HCT116 (cell line): ENCODE measurements at regions not wholly inside any gene's neighbourhood (a gene's known extent, or its start where the extent isn't known, plus 50 kb on each side); places are given as distances from the start of the nearest gene placed in this dataset.

Source experiments
- ATAC-seq: fragments of 200-7000 bp; cut with Tn5 transposase; 2 replicates; pipeline ENCODE4 v1.9.1; 2020; ENCODE audit warnings: mild to moderate bottlenecking, moderate library complexity
- BruUV-seq: library from RNA; stranded (reverse); fragments of 400-500 nt; replicated peaks from 2 replicates; lab custom pipeline; 2021; lab: Mats Ljungman, UMichigan
- CTCF ChIA-PET: fragments of 300-600 bp; sonication (Branson Sonifier 250); formaldehyde crosslinking; loops from one replicate; lab custom pipeline; 2021; ENCODE audit warnings: antibody characterized with exemption; lab: Charles Lee
- POLR2A ChIA-PET: fragments of 300-600, 350-600 bp; sonication (Branson Sonifier 250); formaldehyde crosslinking; loops from one replicate; lab custom pipeline; 2021; ENCODE audit warnings: antibody characterized with exemption; lab: Charles Lee
- RAD21 ChIA-PET, 2 experiments: fragments of 300-600 bp; sonication (Branson Sonifier 250); formaldehyde crosslinking; loops; one replicate each; lab custom pipeline; 2023; ENCODE audit warnings: low total read pairs in 2 of 2; ENCODE audit not compliant: uncharacterized antibody in 2 of 2, unreplicated experiment in 2 of 2, low non-redundant PET in 1 of 2; lab: Charles Lee
- DNase-seq: peaks from one replicate; pipeline ENCODE4 v3.0.0-alpha.2; 2010; ENCODE audit warnings: low read depth, low spot score
- H2AFZ ChIP-seq: fragments of 200-600 bp; shearing (Covaris generic), sonication (generic); 2 replicates; pipeline ENCODE4 v1.6.1; 2017; ENCODE audit warnings: low read depth, mixed run types, mixed read lengths, antibody characterized with exemption, low read length; ENCODE audit not compliant: poor library complexity, severe bottlenecking
- H3K27ac ChIP-seq: 2 replicates; pipeline ENCODE4 v1.5.1; 2012; ENCODE audit warnings: low read depth, low read length
- H3K27me3 ChIP-seq: fragments of 200-600 bp; sonication (generic); 2 replicates; pipeline ENCODE4 v1.6.1; 2016; ENCODE audit warnings: mixed run types, low read length, mixed read lengths; ENCODE audit not compliant: insufficient read depth
- H3K36me3 ChIP-seq, 2 experiments: fragments of 200-500 bp in 1 of 2; fragments of 200-600 bp in 1 of 2; sonication (Bioruptor generic) in 1 of 2; sonication (generic) in 1 of 2; 2 replicates each; pipeline versions ENCODE4 v1.5.1 to v1.6.1; 2014 to 2016; ENCODE audit warnings: low read length in 2 of 2, inconsistent platforms in 1 of 2, mixed read lengths in 1 of 2, mixed run types in 1 of 2; ENCODE audit not compliant: insufficient read depth in 2 of 2, control insufficient read depth in 1 of 2
- H3K4me1 ChIP-seq, 2 experiments: fragments of 200-600 bp in 1 of 2; sonication (generic) in 1 of 2; 2 replicates each; pipeline versions ENCODE4 v1.5.1 to v1.6.1; 2012 to 2017; ENCODE audit warnings: low read length in 2 of 2, inconsistent platforms in 1 of 2, mild to moderate bottlenecking in 1 of 2, mixed read lengths in 1 of 2, mixed run types in 1 of 2, moderate library complexity in 1 of 2; ENCODE audit not compliant: insufficient read depth in 2 of 2, control insufficient read depth in 1 of 2
- H3K4me2 ChIP-seq: fragments of 200-600 bp; sonication (generic); 2 replicates; pipeline ENCODE4 v1.6.1; 2017; ENCODE audit warnings: mixed run types, low read length, mixed read lengths
- H3K4me3 ChIP-seq, 2 experiments: fragments of 200-600 bp in 1 of 2; sonication (generic) in 1 of 2; replicated peaks in 1 of 2; 2 replicates each; pipeline ENCODE4 v1.5.1; 2011 to 2016; ENCODE audit warnings: low read length in 2 of 2, control low read depth in 1 of 2, low read depth in 1 of 2, mild to moderate bottlenecking in 1 of 2, mixed read lengths in 1 of 2, mixed run types in 1 of 2
- H3K79me2 ChIP-seq: fragments of 200-600 bp; sonication (generic); 2 replicates; pipeline ENCODE4 v1.6.1; 2017; ENCODE audit warnings: mild to moderate bottlenecking, mixed run types, low read length, moderate library complexity, mixed read lengths; ENCODE audit not compliant: insufficient read depth
- H3K9ac ChIP-seq: fragments of 200-600 bp; sonication (generic); 2 replicates; pipeline ENCODE4 v1.6.1; 2016; ENCODE audit warnings: low read length, mixed read lengths
- H3K9me2 ChIP-seq: fragments of 200-600 bp; sonication (generic), shearing (Covaris generic); 2 replicates; pipeline ENCODE4 v1.6.1; 2017; ENCODE audit warnings: mixed run types, mild to moderate bottlenecking, moderate library complexity; ENCODE audit not compliant: insufficient read depth
- H3K9me3 ChIP-seq, 2 experiments: fragments of 200-500 bp in 1 of 2; fragments of 200-600 bp in 1 of 2; sonication (Bioruptor generic) in 1 of 2; sonication (generic) in 1 of 2; 2 replicates each; pipeline ENCODE4 v1.6.1; 2014 to 2017; ENCODE audit warnings: low read length in 2 of 2, mixed read lengths in 2 of 2, inconsistent platforms in 1 of 2, low read depth in 1 of 2, mild to moderate bottlenecking in 1 of 2, mixed run types in 1 of 2, moderate library complexity in 1 of 2; ENCODE audit not compliant: control insufficient read depth in 1 of 2, insufficient read depth in 1 of 2
- H4K20me1 ChIP-seq: fragments of 200-600 bp; sonication (generic), shearing (Covaris generic); 2 replicates; pipeline ENCODE4 v1.6.1; 2017; ENCODE audit warnings: mixed run types, mild to moderate bottlenecking, moderate library complexity; ENCODE audit not compliant: insufficient read depth
- EZH2 ChIP-seq: fragments of 200-600 bp; sonication (generic); IDR thresholded peaks from 2 replicates; pipeline ENCODE4 v1.6.1; 2017; ENCODE audit warnings: antibody characterized with exemption, mixed run types
- JUND ChIP-seq: IDR thresholded peaks from 2 replicates; pipeline ENCODE4 v1.6.1; 2012
- POLR2AphosphoS5 ChIP-seq: IDR thresholded peaks from 2 replicates; pipeline ENCODE4 v1.6.1; 2011; ENCODE audit warnings: mild to moderate bottlenecking, low read depth, low read length, moderate library complexity
- RAD21 ChIP-seq: IDR thresholded peaks from 2 replicates; pipeline ENCODE4 v1.6.1; 2012; ENCODE audit warnings: low read depth, mild to moderate bottlenecking
- SP1 ChIP-seq: IDR thresholded peaks from 2 replicates; pipeline ENCODE4 v1.6.1; 2012; ENCODE audit warnings: low read depth
- YY1 ChIP-seq: IDR thresholded peaks from 2 replicates; pipeline ENCODE4 v1.6.1; 2011; ENCODE audit warnings: low read length, low read depth, moderate library complexity, mild to moderate bottlenecking; ENCODE audit not compliant: insufficient replicate concordance; ENCODE audit errors: extremely low read depth
- intact Hi-C: fragments of 100-400 bp; cut with micrococcal nuclease; formaldehyde crosslinking; loops from 2 replicates; pipeline ENCODE4 v1.10.0; 2022
- TF ChIP-seq, protein P1 (sequence below), 3 experiments: fragments of 200-600 bp in 1 of 3; sonication (generic) in 1 of 3; IDR thresholded peaks in 2 of 3; conservative IDR thresholded peaks in 1 of 3; 2 replicates each; pipeline ENCODE4 v1.5.1; 2012 to 2017; ENCODE audit warnings: low read depth in 2 of 3, low read length in 2 of 3, antibody characterized with exemption in 1 of 3, borderline replicate concordance in 1 of 3, control low read depth in 1 of 3, mild to moderate bottlenecking in 1 of 3, mixed read lengths in 1 of 3, mixed run types in 1 of 3, moderate library complexity in 1 of 3; ENCODE audit not compliant: insufficient read depth in 1 of 3
- TF ChIP-seq, protein P2 (sequence below): IDR thresholded peaks from 2 replicates; pipeline ENCODE4 v1.6.1; 2012; ENCODE audit warnings: low read depth

DNA sequence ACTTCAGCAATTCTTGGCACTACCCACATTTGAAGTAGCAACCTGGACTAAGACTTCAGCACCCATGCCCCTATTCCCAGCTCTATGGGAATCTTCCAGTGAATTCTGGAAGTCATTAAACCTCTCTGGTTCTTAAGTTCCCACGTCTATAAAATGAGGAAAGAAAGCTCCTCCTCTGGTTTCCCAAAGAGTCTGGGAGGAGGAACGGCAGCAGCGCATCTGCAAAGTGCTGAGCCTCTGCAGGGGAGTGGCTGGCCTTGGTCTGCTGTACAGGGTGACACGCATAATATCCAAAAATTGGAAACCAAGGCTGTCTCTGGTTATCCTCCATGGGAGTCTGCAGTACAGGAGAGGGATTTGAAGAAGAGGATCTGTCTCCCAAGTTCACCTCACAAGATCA lies 73.6 kb upstream of the TP53I11 start:
- ATAC-seq (no peak), DNase-seq (no peak)
- Histone ChIP-seq H3K79me2 (no peaks in the 10 kb centered on the region), H3K4me2 (no peak overlapping the region), H3K9me2 (no peaks in the 10 kb centered on the region), H2AFZ (no peak overlapping the region), H3K27me3 (peaks cover 10% of the 10 kb centered on the region; the same call in 1 of the 2 replicates), H3K4me1 (no peaks in the 10 kb centered on the region), H3K27ac (no peak overlapping the region), H3K9me3 (no peaks in the 10 kb centered on the region), H3K36me3 (no peaks in the 10 kb centered on the region), H3K4me3 (no peak overlapping the region), H4K20me1 (no peaks in the 10 kb centered on the region), H3K9ac (no peak overlapping the region)
- intact Hi-C loops = no loop called here
- ChIA-PET RAD21 (no interaction called here), CTCF (no interaction called here), POLR2A (no interaction called here)
- no peak for TF ChIP-seq JUND
- TF ChIP-seq, protein P1, sequence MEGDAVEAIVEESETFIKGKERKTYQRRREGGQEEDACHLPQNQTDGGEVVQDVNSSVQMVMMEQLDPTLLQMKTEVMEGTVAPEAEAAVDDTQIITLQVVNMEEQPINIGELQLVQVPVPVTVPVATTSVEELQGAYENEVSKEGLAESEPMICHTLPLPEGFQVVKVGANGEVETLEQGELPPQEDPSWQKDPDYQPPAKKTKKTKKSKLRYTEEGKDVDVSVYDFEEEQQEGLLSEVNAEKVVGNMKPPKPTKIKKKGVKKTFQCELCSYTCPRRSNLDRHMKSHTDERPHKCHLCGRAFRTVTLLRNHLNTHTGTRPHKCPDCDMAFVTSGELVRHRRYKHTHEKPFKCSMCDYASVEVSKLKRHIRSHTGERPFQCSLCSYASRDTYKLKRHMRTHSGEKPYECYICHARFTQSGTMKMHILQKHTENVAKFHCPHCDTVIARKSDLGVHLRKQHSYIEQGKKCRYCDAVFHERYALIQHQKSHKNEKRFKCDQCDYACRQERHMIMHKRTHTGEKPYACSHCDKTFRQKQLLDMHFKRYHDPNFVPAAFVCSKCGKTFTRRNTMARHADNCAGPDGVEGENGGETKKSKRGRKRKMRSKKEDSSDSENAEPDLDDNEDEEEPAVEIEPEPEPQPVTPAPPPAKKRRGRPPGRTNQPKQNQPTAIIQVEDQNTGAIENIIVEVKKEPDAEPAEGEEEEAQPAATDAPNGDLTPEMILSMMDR (IDR thresholded peaks at IDR 0.05 in 2 of 3, conservative IDR thresholded peaks at IDR 0.05 in 1 of 3; ENCODE audit: borderline replicate concordance in 1 of 3, insufficient read depth in 1 of 3, low read depth in 2 of 3, low read length in 2 of 3) = no peak
- TF ChIP-seq YY1 = no peak
- no peak for TF ChIP-seq EZH2
- TF ChIP-seq, protein P2, sequence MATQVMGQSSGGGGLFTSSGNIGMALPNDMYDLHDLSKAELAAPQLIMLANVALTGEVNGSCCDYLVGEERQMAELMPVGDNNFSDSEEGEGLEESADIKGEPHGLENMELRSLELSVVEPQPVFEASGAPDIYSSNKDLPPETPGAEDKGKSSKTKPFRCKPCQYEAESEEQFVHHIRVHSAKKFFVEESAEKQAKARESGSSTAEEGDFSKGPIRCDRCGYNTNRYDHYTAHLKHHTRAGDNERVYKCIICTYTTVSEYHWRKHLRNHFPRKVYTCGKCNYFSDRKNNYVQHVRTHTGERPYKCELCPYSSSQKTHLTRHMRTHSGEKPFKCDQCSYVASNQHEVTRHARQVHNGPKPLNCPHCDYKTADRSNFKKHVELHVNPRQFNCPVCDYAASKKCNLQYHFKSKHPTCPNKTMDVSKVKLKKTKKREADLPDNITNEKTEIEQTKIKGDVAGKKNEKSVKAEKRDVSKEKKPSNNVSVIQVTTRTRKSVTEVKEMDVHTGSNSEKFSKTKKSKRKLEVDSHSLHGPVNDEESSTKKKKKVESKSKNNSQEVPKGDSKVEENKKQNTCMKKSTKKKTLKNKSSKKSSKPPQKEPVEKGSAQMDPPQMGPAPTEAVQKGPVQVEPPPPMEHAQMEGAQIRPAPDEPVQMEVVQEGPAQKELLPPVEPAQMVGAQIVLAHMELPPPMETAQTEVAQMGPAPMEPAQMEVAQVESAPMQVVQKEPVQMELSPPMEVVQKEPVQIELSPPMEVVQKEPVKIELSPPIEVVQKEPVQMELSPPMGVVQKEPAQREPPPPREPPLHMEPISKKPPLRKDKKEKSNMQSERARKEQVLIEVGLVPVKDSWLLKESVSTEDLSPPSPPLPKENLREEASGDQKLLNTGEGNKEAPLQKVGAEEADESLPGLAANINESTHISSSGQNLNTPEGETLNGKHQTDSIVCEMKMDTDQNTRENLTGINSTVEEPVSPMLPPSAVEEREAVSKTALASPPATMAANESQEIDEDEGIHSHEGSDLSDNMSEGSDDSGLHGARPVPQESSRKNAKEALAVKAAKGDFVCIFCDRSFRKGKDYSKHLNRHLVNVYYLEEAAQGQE = no peak
- no peak for TF ChIP-seq SP1
- TF ChIP-seq POLR2AphosphoS5 = no peak
- no peak for TF ChIP-seq RAD21
- no TSS peak for BruUV-seq
